ENCODE measurements at regions not wholly inside any gene's neighbourhood (a gene's known extent, or its start where the extent isn't known, plus 50 kb on each side); places are given as distances from the start of the nearest gene placed in this dataset.

- TF ChIP-seq TCF7L2 (IDR thresholded peaks at IDR 0.05; ENCODE audit: low read depth, low read length) (no peak), CTCF (IDR thresholded peaks at IDR 0.05) (no peak), SIN3A (IDR thresholded peaks at IDR 0.05; ENCODE audit: borderline replicate concordance, insufficient read depth, low read depth, low read length) (no peak)
These were observed 476.3 kb upstream of the RUNX1 start for GRCh38 chr21:35525443-35525842.
